Stimulated activated CD4-positive, alpha-beta T cell treated with anti-CD3 and anti-CD28 coated beads, Interleukin-4, amount 100 ng/mL, for 24 hours (primary cell): ENCODE measurements at regions not wholly inside any gene's neighbourhood (a gene's known extent, or its start where the extent isn't known, plus 50 kb on each side); places are given as distances from the start of the nearest gene placed in this dataset.
"Not testable (repeated sequence)": the region's sequence is repeated elsewhere in the genome, so short reads cannot be mapped to it uniquely, and the experiment has no call there.

Experiments used
- DNase-seq: peaks from one replicate; pipeline ENCODE4 v3.0.0-alpha.2; 2020

GRCh38 chr2:87075054-87075790 lies 53.6 kb upstream of the PLGLB1 start:
- peak; percentile 23 for DNase-seq

GRCh38 chr2:87075791-87076252 lies 54.2 kb upstream of the PLGLB1 start:
- DNase-seq, result peak; percentile 59

GRCh38 chr2:87076253-87077123 lies 54.8 kb upstream of the PLGLB1 start:
- DNase-seq, result peak; percentile 92

DNA sequence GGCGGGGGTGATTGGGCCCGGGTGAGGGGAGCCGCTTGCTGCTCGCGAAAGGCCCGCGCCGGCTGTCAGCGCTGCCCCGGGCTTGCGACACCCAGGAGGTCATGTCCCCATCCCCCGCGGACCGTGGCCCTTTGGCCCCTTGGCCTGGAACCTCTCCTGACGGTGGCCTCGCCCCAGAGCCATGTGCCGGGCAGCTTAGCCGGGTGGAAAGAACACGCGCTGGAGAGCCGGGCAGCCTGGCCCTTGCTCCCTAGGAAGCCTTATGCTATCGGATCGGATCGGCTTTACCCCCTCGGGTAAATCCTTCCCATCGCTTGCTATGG lies 55.4 kb upstream of the PLGLB1 start:
- not testable (repeated sequence) for DNase-seq

GRCh38 chr2:87081727-87082126 lies 60.1 kb upstream of the PLGLB1 start:
- DNase-seq, result not testable (repeated sequence)

GRCh38 chr2:87088079-87088478 lies 66.4 kb upstream of the PLGLB1 start:
- not testable (repeated sequence) for DNase-seq

DNA sequence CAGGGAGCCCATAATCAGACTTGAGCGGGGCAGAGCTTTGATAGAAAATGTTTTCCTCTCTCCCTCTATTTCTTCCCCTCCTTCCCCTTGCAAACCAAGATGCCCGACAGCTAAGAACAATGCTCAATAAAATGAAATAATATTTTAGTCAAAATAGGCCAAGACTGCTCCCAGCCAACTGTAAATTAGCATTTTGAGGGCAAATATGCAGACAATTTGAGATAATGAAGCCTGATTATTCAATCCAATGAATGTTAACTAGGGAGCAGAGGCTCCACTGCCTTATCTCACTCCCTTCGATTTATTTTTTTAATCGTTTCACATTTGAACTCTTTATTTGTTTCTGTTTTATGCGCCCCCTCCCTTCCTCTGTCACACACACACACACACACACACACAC lies 67.8 kb upstream of the PLGLB1 start:
- DNase-seq, result not testable (repeated sequence)

- DNase-seq, result not testable (repeated sequence)
Observed at GRCh38 chr2:87093252-87093651, 71.6 kb upstream of the PLGLB1 start.

DNA sequence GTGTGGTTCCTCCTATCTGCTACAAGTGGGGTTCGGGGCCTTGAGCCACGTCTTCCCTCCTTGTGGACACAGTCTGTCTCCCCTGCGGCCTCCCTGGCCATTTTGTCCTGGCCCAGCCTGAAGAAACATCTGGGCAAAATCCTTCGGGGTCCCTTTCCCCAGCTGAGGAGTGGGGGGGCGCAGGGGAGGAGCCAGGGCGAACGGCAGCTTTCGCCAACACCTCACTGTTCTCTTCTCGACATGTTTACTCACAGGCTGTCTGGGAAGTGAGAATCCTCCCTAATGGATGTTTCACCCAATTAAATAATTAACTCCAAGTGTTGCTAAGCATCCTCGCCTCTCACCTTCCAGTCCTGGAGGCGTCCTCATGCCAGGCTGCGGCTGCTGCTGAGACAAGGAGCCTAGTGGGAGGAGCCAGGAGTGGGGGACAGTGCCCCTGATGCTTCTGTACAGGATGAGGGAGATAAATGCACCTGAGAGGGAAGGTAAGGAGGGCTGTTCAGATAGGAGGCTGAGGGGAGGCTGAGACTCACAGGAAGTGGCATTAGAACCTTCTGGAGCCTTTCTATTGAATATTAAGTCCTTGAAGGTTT lies 72.4 kb upstream of the PLGLB1 start:
- DNase-seq, result not testable (repeated sequence)

DNA sequence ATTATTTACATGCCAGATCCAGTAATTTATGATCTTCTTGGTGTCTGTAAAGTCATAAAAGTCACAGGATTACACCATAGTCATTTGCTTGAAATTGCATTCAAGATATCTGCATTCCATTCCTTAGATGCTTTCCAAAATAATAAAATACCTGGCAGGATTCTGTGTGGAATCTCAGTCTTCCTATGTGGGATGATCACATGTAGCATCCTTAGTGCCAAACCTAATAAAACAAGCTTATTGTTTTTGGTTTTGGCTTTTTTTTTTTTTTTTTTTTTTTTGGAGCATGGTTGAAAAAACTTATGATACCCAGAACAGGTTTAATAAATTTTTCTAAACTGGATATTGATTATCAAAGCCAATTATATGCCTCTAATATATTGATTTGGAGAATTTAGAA lies 74.2 kb upstream of the PLGLB1 start:
- DNase-seq, result not testable (repeated sequence)

- DNase-seq, result not testable (repeated sequence)
Observed at GRCh38 chr2:87128761-87129553, 107.3 kb upstream of the PLGLB1 start.

DNA sequence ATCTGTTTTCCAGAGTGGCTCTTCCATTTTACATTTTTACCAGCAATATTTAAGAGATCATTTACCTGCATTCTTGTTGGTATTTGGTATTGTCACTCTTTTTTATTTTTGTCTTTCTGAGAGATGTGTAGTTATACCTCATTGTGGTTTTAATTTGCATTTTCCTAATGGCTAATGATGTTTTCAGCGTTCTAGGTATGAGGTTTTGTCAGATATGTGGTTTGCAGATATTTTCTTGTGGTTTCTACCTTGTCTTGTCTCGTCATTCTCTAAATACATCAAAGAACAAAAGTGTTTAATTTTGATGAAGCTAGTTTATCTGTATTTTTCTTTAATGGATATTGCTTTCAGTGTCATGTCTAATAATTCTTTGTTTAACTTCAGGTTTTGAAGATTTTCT lies 110.9 kb upstream of the PLGLB1 start:
- not testable (repeated sequence) for DNase-seq

DNA sequence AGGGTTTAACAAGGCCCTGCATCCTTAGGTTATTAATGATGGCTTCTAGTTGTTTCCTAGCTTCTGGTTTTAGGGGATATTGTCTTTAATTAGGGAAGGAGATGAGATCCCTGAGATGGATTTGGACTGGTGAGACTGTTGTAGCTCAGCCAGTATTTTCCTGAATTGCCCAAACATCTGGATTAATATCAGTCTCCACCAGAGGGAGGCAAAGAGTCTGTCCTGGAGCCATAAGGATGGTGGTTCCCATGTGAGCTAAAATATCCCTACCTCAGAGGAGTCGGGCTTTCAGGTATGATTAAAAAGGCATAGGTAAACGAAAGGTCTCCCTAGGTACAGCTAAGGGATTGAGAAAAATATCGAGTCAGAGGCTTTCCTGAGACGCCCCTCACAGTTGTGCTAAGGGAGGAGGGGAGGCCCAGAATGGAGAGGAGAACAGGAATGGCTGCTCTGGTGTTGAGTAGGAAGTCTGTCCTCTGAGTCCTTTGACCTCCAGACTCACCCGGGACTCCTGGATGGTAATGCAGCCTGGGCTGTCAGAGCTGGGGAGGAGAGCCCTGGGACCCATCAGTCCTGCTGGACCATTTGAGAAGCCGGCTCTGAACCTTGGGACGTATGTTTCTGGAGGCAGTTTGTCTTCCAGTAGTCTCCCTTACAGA lies 130.3 kb upstream of the PLGLB1 start:
- DNase-seq, result not testable (repeated sequence)

DNA sequence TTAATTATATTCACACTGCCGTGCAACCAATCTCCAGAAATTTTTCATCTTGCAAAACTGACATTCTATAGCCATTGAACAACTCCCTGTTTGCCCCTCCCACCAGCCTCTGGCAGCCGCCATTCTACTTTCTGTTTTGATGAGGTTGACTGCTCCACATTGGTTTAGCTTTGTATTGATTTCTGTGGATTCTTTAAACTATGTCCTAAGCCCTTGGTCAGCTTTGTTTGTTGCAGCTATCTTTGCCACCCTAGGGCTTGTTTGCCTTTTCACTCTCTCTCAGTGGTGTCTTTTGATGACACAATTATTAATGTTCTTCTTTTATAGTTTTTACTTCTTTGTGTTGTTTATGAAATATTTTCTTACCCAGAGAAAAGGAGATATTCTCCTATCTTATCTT lies 152.8 kb upstream of the PLGLB1 start:
- not testable (repeated sequence) for DNase-seq

DNA sequence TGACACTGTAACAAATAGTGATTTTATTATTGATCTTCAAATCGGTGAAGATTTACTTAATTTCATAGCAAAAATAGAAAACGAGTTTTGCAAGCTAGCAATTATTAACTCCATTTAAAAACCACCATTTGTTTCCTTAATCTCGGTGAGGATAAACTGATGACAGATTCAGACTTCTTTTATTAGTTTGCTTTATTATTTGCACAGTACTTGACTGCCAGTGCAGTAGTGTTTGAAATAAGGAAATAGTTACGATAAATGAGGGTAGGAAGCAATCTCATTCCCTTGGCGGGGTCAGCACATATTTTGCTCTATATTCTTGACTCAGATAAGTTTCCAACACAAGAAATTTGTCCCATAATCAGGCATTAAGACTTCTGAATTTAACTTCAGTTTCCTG lies 161.7 kb upstream of the PLGLB1 start:
- not testable (repeated sequence) for DNase-seq

- DNase-seq, result not testable (repeated sequence)
Observed at GRCh38 chr2:87184260-87184659, 162.6 kb upstream of the PLGLB1 start.

DNA sequence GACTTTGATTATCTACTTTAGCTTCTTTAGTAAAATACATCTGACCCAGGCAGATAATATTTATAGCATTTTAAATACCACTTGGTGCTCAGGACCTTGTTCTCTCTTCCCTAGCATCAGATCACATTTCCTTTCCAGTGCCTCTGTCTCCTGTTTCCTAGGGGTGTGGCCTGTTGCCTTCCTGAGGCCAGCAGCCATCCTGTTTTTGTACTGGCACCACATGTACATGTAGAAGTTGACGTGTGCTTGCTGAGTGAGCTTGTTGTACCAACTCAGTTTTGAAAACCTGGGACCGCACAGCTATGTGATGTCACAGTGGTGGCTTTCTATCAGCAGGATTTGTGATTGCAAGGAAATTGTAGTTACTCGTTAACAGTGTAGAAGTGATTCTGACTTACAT lies 167.6 kb upstream of the PLGLB1 start:
- not testable (repeated sequence) for DNase-seq

GRCh38 chr2:87193336-87193735 lies 171.7 kb upstream of the PLGLB1 start:
- DNase-seq, result not testable (repeated sequence)

DNA sequence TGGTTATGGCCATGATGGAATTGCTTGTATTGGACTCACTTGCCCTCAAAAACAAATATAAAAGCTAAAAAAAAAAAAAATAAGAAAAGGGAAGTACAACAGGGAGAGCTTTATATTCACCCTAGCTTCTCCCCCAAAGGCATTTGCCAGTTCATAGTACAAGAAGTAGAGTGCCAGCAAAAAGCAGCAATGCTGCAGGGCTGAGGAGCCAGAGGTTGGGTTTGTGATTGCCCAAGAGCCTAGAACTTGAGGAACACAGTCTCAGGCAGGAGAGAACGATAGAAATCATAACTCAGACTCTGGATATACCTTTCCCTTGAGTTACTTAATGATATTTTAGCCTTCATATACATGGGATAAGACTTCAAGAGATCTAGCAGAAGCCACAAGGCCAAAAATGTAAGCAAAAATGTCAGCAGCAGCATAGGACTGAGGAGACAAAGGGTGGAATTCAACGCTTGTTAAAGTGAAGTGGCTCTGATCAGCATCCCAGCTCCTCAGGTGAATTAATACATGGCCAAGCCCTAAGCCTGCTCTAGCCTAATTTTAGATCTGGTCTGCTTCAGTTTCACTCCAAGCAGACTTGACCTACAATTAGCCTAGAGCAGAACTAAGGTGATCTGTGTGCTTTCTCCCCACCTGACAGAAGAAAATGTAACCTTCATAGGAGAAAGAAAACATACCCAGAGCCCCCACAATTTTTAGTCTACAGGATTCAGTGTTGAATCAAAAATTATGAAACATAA lies 172.8 kb upstream of the PLGLB1 start:
- DNase-seq, result not testable (repeated sequence)

- not testable (repeated sequence) for DNase-seq
Observed at GRCh38 chr2:87196720-87197388, 175.2 kb upstream of the PLGLB1 start.

DNA sequence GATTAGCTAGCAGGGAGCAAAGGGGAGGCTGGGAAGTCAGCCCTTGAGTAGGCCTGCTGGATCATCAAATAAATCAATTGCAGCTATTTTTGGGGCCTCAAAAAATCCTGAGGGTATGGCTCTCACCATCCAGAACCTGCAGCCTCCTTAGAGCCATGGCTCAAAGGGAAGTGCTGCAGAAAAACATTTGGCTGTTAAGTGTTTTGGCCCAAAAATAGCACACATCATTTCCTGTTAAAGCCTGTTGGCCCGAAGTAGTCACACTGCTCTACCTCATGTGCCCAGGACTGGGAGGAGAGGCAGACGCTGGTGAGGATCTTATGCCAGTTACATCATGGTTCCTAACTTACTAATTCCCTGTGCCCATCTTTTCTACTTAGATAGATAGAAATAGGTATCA lies 176.8 kb upstream of the PLGLB1 start:
- not testable (repeated sequence) for DNase-seq
